GM19328 (cell line): ENCODE measurements at regions not wholly inside any gene's neighbourhood (a gene's known extent, or its start where the extent isn't known, plus 50 kb on each side); places are given as distances from the start of the nearest gene placed in this dataset.
"Not testable (repeated sequence)": the region's sequence is repeated elsewhere in the genome, so short reads cannot be mapped to it uniquely, and the experiment has no call there.

ENCODE experiments used
- ATAC-seq: cut with Tn5 transposase; IDR thresholded peaks from one replicate; pipeline ENCODE4 v1.9.1; 2021; ENCODE audit warnings: mild to moderate bottlenecking, moderate library complexity; ENCODE audit not compliant: unreplicated experiment

DNA sequence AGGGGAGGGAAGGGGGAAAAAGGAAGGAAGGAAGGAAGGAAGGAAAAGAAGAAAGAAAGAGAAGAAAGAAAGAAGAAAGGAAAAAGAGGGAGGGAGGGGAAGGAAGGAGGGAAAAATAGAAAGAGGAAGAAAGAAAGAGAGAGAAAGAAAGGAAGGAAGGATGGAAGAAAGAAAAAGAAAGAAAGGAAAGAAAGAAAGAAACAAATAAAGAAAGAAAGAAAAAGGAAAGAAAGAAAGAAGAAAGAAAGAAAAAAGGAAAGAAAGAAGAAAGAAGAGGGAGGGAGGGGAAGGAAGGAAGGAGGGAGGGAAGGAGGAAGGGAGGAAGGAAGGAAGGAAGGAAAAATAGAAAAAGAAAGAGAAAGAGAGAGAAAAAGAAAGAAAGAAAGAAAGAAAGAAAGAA, 315.8 kb upstream of the PIK3C3 start:
- no peak for ATAC-seq

DNA sequence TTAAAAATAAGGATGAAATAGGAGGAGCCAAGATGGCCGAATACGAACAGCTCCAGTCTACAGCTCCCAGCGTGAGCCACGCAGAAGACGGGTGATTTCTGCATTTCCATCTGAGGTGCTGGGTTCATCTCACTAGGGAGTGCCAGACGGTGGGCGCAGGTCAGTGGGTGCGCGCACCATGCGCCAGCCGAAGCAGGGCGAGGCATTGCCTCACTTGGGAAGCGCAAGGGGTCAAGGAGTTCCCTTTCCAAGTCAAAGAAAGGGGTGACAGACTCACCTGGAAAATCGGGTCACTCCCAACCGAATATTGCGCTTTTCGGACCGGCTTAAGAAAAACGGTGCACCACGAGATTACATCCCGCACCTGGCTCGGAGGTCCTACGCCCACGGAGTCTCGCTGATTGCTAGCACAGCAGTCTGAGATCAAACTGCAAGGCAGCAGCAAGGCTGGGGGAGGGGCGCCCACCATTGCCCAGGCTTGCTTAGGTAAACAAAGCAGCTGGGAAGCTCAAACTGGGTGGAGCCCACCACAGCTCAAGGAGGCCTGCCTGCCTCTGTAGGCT, 323.2 kb upstream of the PIK3C3 start:
- ATAC-seq = not testable (repeated sequence)

DNA sequence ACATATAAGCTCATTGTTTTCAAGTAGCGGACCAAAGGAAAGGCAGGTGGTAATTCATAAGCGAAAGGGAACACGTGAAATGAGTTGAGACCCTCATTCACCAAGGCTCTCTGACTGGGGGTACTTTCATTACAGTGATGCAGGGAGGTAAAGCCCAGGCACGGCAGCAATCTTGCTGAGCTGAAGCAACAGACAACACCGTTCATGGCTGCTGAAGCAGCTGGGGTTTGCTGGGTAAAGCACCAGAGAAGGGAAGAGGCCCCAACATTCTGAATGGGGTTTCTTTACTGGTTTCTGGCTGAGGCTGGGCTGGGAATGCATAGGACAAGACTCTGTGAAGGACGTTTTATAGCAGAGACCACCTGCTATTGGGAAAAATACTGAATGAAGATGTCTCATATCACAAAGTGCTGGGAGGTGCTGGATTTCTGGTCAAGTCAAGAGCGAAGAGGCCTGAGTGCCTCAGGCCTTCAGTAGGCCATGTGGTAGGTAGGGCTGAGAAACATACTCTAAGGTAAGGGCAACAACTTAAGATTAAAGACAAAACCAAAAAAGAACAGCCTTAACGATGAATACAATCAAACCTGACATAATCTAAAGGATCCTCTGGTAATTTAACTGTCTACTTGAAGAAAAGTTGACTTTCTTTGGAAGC, 324.7 kb upstream of the PIK3C3 start:
- ATAC-seq = no peak

DNA sequence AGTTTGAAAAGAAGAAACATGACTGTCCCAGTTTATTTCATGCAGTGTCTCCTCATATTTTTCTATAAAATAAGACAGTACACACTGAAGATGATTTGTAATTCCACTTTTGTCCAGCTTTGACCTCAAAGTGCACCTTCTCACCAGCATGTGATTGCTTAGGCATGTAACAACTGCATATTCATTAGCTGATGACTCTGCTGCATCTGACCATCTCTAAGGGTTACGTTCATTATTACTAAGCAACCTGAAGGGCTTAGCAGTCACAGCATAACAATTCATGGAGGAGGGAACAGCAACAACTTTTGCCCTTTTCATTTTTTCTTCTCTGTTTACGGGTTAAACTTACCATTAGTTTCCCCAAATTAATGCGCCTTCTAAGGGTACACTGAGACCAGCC, 330.6 kb upstream of the PIK3C3 start:
- ATAC-seq = no peak

DNA sequence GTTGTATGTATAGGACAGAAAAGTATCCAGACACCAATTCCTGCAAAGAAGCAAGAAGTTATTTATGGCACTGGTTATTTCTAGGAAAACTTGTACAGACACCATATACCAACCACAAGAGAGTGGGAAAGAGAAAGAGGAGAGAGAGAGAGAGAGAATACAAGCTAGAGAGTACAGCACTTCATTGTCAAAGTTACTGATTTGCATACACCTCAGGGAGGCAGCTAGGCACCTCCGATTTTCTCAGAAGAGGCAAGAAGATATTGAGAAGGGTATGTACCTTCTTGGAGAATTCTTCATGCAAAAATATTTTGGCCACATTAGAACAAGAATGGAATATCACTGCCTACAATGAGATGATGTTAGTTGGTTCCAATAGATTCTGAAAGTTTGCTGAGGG, 333.9 kb upstream of the PIK3C3 start:
- no peak for ATAC-seq

DNA sequence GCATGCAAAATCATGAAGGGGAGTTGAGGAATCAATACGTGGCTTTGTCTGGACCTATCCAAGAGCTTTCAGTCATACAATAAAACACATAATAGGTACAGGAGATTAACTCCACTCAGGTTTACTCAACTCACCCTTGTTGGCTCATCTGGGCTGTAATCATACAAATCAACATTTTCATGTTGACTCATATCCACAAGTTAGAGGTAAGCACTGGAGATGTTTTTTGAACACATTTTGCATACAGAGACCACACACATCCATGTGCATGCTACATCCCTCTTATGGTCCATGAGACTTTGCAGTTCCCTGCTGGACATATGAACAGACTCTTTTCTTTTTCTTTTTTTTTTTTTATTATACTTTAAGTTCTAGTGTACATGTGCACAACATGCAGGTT, 336.9 kb upstream of the PIK3C3 start:
- no peak for ATAC-seq

DNA sequence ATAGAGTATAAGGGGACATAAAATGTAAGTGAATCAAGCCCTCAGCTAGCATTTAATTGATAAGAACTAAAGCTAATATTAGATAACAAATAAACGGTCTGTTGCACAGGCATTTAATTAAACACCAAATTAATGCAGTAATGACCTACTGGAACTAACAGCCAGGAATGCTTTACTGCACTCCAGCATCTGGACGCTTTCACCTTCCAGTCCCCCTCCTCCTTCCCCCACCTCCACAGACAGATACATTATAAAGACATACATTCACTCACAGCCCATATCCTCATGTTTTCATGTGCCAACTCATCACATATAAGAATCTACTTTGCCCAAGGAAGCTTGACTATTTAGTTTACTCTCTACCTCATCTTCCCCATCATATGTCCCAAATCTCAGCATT, 337.4 kb upstream of the PIK3C3 start:
- ATAC-seq = no peak

DNA sequence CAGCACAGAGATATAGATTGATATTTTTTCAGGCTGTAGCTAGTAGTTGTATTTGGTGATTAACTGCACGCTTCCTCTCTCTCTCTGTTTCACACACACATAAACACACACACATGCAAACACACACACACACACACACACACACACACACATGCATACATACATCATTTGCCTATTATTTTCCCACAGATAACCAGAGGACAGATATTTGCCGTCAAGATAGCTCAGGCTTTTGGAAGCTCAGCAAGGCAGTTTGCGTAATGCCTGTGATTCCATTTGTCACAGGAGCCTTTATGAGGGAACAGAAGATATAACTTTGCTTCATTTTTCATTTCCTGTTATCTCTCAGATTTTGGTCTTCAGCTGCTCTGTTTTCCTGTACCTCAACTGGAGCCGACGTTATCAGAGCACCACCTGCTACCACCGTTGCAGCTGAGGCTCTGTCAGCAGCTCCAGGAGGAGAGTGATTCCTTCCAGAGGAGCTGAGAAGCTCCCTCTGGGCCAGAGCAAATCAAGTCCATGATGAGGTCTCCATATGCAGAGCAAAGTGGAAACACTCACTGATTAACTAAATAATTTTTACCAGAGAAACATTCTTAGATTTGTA, 341.9 kb upstream of the PIK3C3 start:
- no peak for ATAC-seq

DNA sequence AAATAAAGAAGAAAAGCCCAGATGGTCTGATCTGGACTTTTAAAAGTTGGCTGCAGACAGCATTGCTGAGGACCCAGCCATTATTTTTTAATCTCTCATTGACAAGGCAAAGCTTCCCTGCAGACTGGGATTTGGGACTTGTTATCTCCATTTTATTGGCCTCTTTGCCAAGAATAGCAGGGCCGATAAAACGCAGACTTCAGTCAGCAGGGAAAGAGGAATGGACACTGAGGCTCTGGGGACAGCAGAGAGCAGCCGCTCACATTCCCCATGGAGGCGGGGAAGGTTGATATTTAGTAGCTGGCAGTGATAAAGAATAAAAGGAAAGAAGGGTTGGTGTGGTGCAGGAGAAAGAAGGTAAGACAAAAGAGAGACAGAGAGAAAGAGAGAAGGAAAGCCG, 350.1 kb upstream of the PIK3C3 start:
- ATAC-seq = no peak

DNA sequence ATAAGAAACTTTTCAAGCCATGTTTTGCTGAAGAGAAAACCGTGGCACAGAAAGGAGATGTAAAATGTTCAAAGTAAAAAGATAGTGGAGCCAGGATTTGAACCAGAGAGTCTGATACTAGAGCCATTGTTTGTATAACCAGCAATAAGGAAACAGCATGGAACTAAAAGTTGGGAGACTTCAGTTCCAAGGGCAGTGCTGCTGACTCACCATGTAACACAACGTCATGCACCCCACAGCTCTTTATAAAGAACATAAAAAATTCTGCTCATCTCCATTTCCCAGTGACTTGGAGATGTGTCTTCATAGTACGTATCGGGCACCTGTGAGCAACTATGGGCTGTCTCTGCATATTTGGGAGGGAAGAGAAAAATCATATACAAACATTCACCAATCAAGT, 353.0 kb upstream of the PIK3C3 start:
- no peak for ATAC-seq

DNA sequence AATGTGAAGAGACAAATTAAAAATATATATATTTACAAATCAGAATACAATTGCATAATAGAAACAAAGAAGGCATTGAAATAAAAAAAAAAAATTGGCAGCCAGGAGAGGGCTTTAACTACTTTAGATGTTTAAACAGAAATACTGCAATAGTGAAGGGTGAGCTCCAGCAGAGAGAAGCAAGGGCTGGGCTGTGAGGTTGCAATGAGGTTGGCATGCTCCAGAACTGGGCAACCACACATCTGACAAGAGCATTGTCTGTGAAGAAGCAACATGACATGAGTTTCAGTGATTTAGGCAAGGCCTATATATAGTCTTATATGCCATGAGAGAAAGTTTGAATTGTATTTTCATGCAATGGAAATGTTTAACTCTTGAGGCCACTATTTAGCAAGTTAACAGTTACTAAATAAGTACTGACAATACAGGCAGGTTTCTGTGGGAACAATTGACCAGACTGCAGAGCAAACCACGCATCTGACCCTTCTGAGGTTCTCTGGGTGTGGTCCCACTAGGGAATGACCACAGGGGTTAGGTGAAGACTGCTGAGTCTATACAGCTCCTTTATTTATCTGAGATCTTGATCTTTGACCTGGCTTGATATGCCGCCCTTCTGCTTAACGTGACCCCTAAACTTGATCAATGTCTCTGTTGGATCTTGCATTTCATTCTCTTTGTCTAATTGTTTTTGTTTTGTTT, 354.2 kb upstream of the PIK3C3 start:
- ATAC-seq = no peak

DNA sequence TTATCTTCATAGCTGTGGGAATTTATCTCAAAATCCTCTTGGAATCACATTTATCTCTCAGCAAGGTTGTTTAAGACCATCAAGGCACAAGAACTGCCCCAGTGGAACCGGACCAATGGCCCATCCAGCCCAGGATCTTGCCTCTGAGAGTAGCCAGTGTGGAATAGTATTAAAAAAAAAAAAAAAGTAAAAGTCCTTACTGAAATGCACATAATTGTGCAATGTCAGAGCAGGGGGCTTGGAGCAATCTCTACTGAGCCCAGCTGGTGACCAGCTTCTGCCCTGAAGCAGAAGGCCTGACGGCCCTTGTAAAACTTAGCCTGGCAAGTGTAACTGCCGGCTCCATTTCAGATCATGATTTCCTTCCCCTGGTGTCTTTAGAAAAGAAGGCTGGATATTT, 355.6 kb upstream of the PIK3C3 start:
- no peak for ATAC-seq

DNA sequence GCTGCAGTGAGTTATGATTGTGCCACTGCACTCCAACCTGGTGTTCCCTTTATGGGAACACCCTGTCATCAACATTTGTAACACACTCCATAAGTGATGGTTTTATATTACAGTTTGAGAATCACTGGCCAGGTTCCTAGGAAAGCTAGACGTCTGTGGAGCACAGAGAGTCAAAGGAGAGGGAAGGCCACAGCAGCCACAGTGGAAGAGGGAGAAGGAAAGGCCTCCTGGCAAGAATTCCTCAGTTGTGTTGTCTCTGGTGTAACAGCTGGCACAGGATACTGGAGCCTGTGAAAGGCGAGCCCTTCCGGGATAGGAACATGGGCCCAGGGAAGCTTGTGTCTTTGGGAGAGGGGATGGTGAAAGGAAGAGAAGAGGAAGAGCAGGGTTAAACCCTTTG, 360.5 kb upstream of the PIK3C3 start:
- no peak for ATAC-seq

DNA sequence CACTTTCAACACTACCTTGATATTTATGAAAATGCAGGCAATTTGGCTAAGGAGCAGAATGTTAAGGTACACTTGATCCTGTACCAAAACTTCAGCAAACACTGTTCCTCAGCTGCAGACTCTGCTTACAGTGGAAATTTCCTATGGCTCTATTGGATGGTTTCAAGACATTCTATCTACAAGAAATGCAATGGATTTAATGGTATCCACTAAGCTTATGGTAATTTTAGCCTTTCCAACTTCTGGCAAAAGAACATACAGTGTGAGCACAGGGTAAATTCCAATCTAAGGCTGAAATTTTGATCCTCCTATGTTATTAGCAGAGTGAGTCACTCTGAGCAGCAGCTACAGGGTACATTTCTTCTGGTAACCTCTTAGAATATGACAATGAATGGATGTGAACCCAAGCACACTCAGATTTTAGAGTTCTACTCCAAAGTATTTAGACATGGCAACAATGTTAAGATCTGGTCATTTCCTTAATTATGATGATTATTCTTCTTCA, 361.8 kb upstream of the PIK3C3 start:
- no peak for ATAC-seq

DNA sequence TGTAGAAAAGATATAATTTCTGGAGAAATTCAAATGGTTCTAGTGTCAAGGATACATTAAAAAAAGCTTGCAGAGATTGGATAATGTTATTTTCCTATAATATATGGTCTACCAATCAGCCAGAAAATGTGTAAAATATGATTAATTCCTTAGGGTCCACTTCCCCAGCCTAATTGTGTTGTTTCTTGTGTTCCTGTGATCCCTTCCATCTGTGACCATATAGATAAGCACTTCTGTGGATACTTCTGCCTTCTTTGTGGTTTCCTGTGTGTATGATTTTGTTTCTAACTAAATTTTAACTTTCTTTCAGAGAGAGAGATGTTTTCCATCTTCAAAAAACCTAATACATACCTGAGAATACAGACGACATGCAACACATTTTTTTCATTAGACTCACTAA, 367.1 kb upstream of the PIK3C3 start:
- no peak for ATAC-seq

DNA sequence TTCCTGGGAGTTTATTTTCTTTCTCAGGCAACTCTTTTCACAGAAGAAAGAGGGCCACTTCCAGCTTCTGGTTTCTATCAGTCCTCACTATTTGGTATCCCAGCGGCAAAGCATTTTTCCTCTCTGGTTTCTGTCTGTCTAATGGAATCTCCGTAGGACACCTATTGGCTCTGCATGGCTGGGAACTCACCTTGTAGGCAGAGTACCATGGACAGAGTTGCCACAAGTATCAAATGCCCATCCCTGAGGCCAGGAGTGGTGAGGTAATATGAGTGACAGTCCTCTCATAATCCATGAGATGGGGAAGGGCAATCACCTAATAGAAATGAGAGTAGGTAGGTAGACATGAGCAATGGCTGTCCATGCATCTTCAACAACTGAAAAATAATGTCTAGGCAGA, 369.5 kb upstream of the PIK3C3 start:
- no peak for ATAC-seq

DNA sequence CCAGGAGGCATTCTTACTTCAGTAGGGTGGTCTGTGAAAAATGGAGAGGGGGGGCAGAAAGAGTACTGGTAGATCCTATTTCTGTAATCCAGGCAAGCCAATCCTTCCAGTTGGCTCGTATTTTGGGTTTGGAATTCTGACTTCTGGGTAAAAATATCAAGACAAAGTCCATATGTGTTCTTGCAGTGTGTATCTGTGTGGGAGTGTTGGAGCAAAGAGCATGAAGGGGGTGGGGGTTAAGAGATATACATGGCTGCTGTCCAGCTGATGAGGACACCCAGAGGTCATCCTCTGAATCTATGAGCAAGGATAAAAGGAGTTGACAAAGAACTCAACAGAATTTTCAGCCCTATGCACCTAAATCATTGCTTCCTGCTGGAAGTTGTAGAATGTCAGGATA, 375.8 kb upstream of the PIK3C3 start:
- no peak for ATAC-seq

DNA sequence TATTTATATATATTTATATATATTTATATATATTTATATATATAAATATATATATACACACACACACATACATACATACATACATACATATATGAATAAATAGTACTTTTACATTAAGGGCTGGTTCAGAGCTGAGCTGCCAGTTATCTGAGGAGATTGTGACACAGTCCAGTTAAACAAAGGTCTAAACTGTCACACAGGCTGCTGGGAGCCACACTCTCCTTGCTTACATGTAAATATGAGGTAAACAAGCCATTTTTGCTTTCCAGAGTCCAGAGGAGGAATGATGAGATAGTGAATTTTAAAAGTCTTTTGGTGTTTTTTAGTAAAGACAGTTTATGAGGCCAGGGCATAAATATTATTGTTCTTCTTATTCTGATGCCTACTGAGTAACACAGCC, 377.5 kb upstream of the PIK3C3 start:
- no peak for ATAC-seq

DNA sequence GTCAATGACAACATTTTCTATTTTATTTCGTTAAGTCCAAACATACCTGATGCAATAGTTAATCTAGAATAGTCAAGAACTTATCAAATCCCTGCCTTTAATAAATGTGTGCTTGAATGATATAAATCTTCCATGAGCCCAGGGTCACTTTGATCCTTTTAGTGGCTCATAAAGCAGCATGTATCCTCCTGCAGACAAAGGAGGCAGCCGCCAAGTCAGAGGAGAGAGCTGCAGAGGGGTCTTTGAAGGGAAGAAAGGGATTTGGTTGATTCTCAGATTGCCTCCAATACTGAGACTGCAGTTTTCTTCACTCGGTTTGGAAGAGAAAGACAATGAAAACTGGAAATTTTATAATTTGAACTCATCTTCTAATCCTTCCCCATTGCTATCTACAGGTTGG, 378.4 kb upstream of the PIK3C3 start:
- no peak for ATAC-seq

DNA sequence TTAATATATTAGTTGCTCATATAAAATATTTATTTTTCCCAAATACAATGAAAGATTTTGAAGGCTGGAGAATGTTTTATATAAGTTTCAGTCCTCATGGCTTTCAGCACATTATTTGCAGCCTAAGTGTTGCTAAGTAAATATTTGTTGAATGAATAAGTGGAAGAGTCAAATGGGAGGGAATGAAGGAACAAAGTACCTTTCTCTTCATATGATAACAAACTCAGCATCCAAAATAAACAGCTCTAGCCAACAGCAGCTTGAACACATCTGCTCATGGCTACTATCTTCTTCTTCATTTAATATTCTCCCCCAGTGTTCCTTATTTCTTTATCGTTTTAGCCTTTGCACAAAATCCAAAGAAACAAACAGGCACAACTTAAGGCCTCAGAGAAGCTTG, 385.2 kb upstream of the PIK3C3 start:
- ATAC-seq = no peak

DNA sequence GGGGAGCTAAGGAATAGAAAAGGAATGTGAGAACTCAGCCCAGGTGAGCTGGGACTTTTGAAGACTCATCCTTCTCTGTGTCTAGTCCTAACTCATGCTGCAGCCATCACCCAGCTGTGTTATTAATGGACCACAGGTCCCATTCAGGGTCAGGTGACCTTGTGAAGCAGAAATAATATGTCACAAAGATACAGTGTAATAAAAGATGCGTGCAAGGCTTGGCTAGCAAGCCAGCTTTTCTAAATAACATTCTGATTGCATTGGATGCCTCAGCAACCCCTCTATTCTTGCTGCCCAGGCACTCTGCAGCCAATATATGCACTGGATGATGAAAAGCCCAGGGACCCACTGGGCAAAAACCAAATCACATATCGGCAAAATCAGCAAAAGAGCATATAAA, 393.1 kb upstream of the PIK3C3 start:
- no peak for ATAC-seq

DNA sequence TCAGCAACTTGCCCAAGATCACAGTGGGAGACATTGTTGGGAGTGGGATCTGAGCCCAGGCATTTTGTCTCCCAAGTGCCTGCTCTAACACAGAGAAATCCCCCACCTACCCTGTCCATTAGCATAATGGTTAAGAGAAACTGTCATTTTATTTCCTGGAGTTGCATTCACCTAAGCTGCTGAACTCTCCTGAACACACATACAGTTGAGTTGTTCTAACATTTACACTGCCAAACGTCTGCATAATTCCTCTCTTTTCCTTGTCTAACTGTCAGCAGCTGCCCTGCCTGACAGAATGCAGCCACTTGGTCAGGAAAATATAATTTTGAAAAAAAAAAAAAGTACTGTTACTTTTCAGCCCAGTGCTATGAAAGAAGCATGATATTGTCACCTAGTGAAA, 396.3 kb upstream of the PIK3C3 start:
- ATAC-seq = no peak
